ENCODE measurements at regions not wholly inside any gene's neighbourhood (a gene's known extent, or its start where the extent isn't known, plus 50 kb on each side); places are given as distances from the start of the nearest gene placed in this dataset.

GRCh38 chr13:55263045-55263444, 1877.7 kb upstream of the PRR20A start:
- H3K4me3 Mint-ChIP-seq: no peak overlapping the region
- H3K27me3 Mint-ChIP-seq (ENCODE audit: low read depth): no peaks in the 10 kb centered on the region
- no peaks in the 10 kb centered on the region for H3K36me3 Mint-ChIP-seq (ENCODE audit: low read depth)

DNA sequence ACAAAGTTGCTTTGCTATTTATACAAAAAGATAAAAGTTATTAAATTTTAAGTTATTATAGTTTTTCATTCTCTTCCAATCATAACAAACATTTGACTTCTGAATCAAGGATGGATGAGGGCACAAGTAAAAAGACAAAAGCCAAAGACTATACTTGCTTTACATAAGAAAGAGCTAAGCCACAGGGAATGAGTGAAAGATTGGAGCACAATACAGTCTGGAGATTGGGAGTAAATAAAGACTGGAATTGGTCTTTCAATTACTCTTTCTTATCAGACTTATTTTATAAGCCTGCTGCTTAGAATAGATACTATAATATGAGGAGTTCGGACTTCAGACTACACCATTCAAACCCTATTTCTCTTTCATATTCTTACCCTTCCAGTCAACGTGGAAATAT, 1874.1 kb upstream of the PRR20A start:
- TF ChIP-seq CTCF (conservative IDR thresholded peaks at IDR 0.05): no peak
- H3K27ac Mint-ChIP-seq (ENCODE audit: unreplicated experiment): no peak overlapping the region
- no peaks in the 10 kb centered on the region for H3K27me3 Mint-ChIP-seq (ENCODE audit: low read depth)
- H3K4me3 Mint-ChIP-seq: no peak overlapping the region
- DNase-seq (ENCODE audit: low read depth, low spot score): no peak
- H3K9me3 Mint-ChIP-seq: no peaks in the 10 kb centered on the region
- H3K4me1 Mint-ChIP-seq: no peaks in the 10 kb centered on the region
- H3K36me3 Mint-ChIP-seq (ENCODE audit: low read depth): no peaks in the 10 kb centered on the region

More at GRCh38 chr13:55263045-55263444, 1877.7 kb upstream of the PRR20A start:
- Mint-ChIP-seq H3K27ac (ENCODE audit: unreplicated experiment) (no peak overlapping the region), H3K9me3 (no peaks in the 10 kb centered on the region), H3K4me1 (no peaks in the 10 kb centered on the region)
- no peak for DNase-seq (ENCODE audit: low read depth, low spot score)
- no peak for TF ChIP-seq CTCF (conservative IDR thresholded peaks at IDR 0.05)

DNA sequence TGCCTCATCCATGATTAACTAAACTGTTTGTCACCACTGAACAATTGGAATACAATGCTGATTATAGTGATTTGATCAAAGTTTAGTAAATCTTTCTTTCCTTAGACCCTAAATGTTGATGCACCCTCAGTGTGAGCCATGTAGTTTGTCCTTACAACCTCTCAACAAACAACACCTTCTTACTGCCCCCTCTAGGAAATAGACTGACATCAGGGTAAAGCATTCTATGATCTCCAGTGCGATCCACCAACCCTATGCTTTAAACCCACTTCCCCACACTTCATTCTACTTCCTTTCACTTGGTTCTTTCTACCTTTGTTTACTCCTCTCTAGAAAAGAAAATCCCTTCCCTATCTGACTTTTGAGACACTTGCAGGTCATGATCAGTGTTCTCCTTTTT, 1842.5 kb upstream of the PRR20A start:
- Mint-ChIP-seq H3K27ac (ENCODE audit: unreplicated experiment) (peak overlapping the region; percentile 4), H3K36me3 (ENCODE audit: low read depth) (no peaks in the 10 kb centered on the region), H3K9me3 (peaks cover 2% of the 10 kb centered on the region), H3K4me3 (no peak overlapping the region), H3K27me3 (ENCODE audit: low read depth) (no peaks in the 10 kb centered on the region), H3K4me1 (no peaks in the 10 kb centered on the region)
- no peak for DNase-seq (ENCODE audit: low read depth, low spot score)
- no peak for TF ChIP-seq CTCF (conservative IDR thresholded peaks at IDR 0.05)

- Mint-ChIP-seq H3K27me3 (ENCODE audit: low read depth) (no peaks in the 10 kb centered on the region), H3K36me3 (ENCODE audit: low read depth) (no peaks in the 10 kb centered on the region), H3K27ac (ENCODE audit: unreplicated experiment) (no peak overlapping the region), H3K4me3 (no peak overlapping the region), H3K9me3 (no peaks in the 10 kb centered on the region), H3K4me1 (no peaks in the 10 kb centered on the region)
- no peak for TF ChIP-seq CTCF (conservative IDR thresholded peaks at IDR 0.05)
- DNase-seq (ENCODE audit: low read depth, low spot score): no peak
Measured at GRCh38 chr13:55302568-55302967, 1838.2 kb upstream of the PRR20A start.

DNA sequence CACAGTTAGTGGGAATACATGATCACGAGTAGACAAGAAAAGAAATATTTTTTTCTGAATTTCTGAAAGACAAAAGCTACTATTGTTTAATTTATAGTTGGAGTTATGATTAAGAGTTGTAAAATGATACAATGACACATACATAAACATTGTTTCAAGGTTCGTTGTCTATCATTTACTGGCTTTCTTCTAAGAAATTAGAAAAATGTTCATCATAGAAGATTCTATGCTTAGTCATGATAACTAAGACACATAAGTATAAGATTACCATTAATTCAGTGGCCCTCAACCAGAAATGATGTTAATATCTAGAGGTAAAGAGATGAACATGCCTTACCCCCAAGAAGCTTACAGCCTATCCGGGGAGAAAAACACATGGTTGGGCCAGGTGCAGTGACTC, 1832.8 kb upstream of the PRR20A start:
- H3K4me3 Mint-ChIP-seq: no peak overlapping the region
- H3K4me1 Mint-ChIP-seq: no peaks in the 10 kb centered on the region
- no peaks in the 10 kb centered on the region for H3K36me3 Mint-ChIP-seq (ENCODE audit: low read depth)
- no peak for TF ChIP-seq CTCF (conservative IDR thresholded peaks at IDR 0.05)
- DNase-seq (ENCODE audit: low read depth, low spot score): no peak
- no peaks in the 10 kb centered on the region for H3K27me3 Mint-ChIP-seq (ENCODE audit: low read depth)
- H3K27ac Mint-ChIP-seq (ENCODE audit: unreplicated experiment): no peak overlapping the region
- H3K9me3 Mint-ChIP-seq: no peaks in the 10 kb centered on the region

- TF ChIP-seq CTCF (conservative IDR thresholded peaks at IDR 0.05): no peak
- Mint-ChIP-seq H3K9me3 (no peaks in the 10 kb centered on the region), H3K4me1 (no peaks in the 10 kb centered on the region), H3K4me3 (no peak overlapping the region), H3K27me3 (ENCODE audit: low read depth) (no peaks in the 10 kb centered on the region), H3K27ac (ENCODE audit: unreplicated experiment) (no peak overlapping the region), H3K36me3 (ENCODE audit: low read depth) (no peaks in the 10 kb centered on the region)
- DNase-seq (ENCODE audit: low read depth, low spot score): no peak
Measured at GRCh38 chr13:55341891-55342290, 1798.8 kb upstream of the PRR20A start.

Data from neural crest cell (in vitro differentiated cells).